22Rv1 (cell line): ENCODE measurements at regions not wholly inside any gene's neighbourhood (a gene's known extent, or its start where the extent isn't known, plus 50 kb on each side); places are given as distances from the start of the nearest gene placed in this dataset.

Experiments
- ZFX ChIP-seq: fragments of 450-650 bp; IDR thresholded peaks from 2 replicates; pipeline ENCODE4 v1.6.1; 2017; ENCODE audit warnings: antibody characterized with exemption, borderline replicate concordance
- TF ChIP-seq, protein P1 (sequence below): fragments of 450-650 bp; IDR thresholded peaks from 2 replicates; pipeline ENCODE4 v1.5.1; 2017; ENCODE audit warnings: mild to moderate bottlenecking

DNA sequence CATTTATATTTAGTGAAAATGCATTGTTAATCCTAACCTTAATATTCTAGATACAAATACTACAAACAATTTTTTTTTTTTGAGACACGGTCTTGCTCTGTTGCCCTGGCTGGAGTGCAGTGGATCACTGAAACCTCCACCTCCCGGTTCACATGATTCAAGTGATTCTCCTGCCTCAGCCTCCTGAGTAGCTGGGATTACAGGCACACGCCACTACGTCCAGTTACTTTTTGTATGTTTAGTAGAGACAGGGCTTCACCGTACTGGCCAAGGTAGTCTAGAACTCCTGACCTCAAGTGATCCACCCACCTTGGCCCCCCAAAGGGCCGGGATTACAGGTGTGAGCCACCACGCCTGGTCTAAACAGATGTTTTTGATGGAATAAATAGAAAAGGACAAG is 361.5 kb upstream of the NECTIN3 start:
- TF ChIP-seq, protein P1, sequence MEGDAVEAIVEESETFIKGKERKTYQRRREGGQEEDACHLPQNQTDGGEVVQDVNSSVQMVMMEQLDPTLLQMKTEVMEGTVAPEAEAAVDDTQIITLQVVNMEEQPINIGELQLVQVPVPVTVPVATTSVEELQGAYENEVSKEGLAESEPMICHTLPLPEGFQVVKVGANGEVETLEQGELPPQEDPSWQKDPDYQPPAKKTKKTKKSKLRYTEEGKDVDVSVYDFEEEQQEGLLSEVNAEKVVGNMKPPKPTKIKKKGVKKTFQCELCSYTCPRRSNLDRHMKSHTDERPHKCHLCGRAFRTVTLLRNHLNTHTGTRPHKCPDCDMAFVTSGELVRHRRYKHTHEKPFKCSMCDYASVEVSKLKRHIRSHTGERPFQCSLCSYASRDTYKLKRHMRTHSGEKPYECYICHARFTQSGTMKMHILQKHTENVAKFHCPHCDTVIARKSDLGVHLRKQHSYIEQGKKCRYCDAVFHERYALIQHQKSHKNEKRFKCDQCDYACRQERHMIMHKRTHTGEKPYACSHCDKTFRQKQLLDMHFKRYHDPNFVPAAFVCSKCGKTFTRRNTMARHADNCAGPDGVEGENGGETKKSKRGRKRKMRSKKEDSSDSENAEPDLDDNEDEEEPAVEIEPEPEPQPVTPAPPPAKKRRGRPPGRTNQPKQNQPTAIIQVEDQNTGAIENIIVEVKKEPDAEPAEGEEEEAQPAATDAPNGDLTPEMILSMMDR = no peak
- TF ChIP-seq ZFX = no peak
